H9 (cell line): ENCODE measurements at regions not wholly inside any gene's neighbourhood (a gene's known extent, or its start where the extent isn't known, plus 50 kb on each side); places are given as distances from the start of the nearest gene placed in this dataset.

ENCODE experiments used
- DNase-seq: peaks from one replicate; pipeline ENCODE4 v3.0.0-alpha.2; 2017
- H2AFZ ChIP-seq: one replicate; pipeline ENCODE4 v1.6.1; 2013; ENCODE audit warnings: mild to moderate bottlenecking, low read length, control low read depth, moderate library complexity
- H2AK5ac ChIP-seq: 2 replicates; pipeline ENCODE4 v1.6.1; 2013; ENCODE audit warnings: low read length, control low read depth, mixed read lengths; ENCODE audit not compliant: insufficient read length
- H2BK120ac ChIP-seq: one replicate; pipeline ENCODE4 v1.6.1; 2013; ENCODE audit warnings: low read depth, mild to moderate bottlenecking, low read length, control low read depth, inconsistent platforms; ENCODE audit not compliant: poor library complexity, severe bottlenecking
- H2BK12ac ChIP-seq: 2 replicates; pipeline ENCODE4 v1.6.1; 2013; ENCODE audit warnings: low read length, control low read depth, mixed read lengths, low read depth; ENCODE audit not compliant: insufficient read length
- H2BK15ac ChIP-seq: 2 replicates; pipeline ENCODE4 v1.6.1; 2013; ENCODE audit warnings: low read depth, low read length, control low read depth
- H2BK20ac ChIP-seq: one replicate; pipeline ENCODE4 v1.6.1; 2013; ENCODE audit warnings: low read depth, mild to moderate bottlenecking, low read length, control low read depth, inconsistent platforms; ENCODE audit not compliant: poor library complexity, severe bottlenecking
- H2BK5ac ChIP-seq: 2 replicates; pipeline ENCODE4 v1.6.1; 2013; ENCODE audit warnings: low read length, control low read depth, mixed read lengths; ENCODE audit not compliant: insufficient read length
- H3K14ac ChIP-seq: 2 replicates; pipeline ENCODE4 v1.6.1; 2013; ENCODE audit warnings: low read length, control low read depth; ENCODE audit not compliant: insufficient read depth
- H3K18ac ChIP-seq: 2 replicates; pipeline ENCODE4 v1.6.1; 2013; ENCODE audit warnings: low read depth, mild to moderate bottlenecking, mixed read lengths, low read length, control low read depth; ENCODE audit not compliant: insufficient read length
- H3K23ac ChIP-seq: 2 replicates; pipeline ENCODE4 v1.6.1; 2013; ENCODE audit warnings: low read length, control low read depth, mixed read lengths, low read depth; ENCODE audit not compliant: insufficient read length
- H3K23me2 ChIP-seq: 2 replicates; pipeline ENCODE4 v1.6.1; 2013; ENCODE audit warnings: low read depth, mild to moderate bottlenecking, mixed read lengths, low read length, control low read depth; ENCODE audit not compliant: insufficient read length, poor library complexity, severe bottlenecking
- H3K27ac ChIP-seq: 2 replicates; pipeline ENCODE4 v1.5.1; 2013; ENCODE audit warnings: low read length, control low read depth, mixed read lengths, low read depth; ENCODE audit not compliant: insufficient read length
- H3K27me3 ChIP-seq: 2 replicates; pipeline ENCODE4 v1.6.1; 2013; ENCODE audit warnings: low read length, control low read depth, inconsistent platforms; ENCODE audit not compliant: insufficient read depth
- H3K4ac ChIP-seq: 2 replicates; pipeline ENCODE4 v1.6.1; 2013; ENCODE audit warnings: low read depth, mild to moderate bottlenecking, control low read depth, inconsistent platforms, low read length, moderate library complexity
- H3K4me1 ChIP-seq: 2 replicates; pipeline ENCODE4 v1.6.1; 2013; ENCODE audit warnings: low read length, control low read depth, inconsistent platforms; ENCODE audit not compliant: insufficient read depth
- H3K4me2 ChIP-seq: 2 replicates; pipeline ENCODE4 v1.6.1; 2013; ENCODE audit warnings: low read length, control low read depth, mixed read lengths; ENCODE audit not compliant: insufficient read length, insufficient read depth
- H3K56ac ChIP-seq: 2 replicates; pipeline ENCODE4 v1.6.1; 2013; ENCODE audit warnings: low read depth, mild to moderate bottlenecking, mixed read lengths, low read length, control low read depth; ENCODE audit not compliant: insufficient read length
- H3K79me1 ChIP-seq: 2 replicates; pipeline ENCODE4 v1.6.1; 2013; ENCODE audit warnings: low read depth, mild to moderate bottlenecking, moderate library complexity, low read length, control low read depth, inconsistent platforms; ENCODE audit not compliant: insufficient read depth, poor library complexity, severe bottlenecking
- H3K79me2 ChIP-seq: 2 replicates; pipeline ENCODE4 v1.6.1; 2013; ENCODE audit warnings: low read length, control low read depth, inconsistent platforms; ENCODE audit not compliant: insufficient read depth
- H3K9ac ChIP-seq: 2 replicates; pipeline ENCODE4 v1.6.1; 2013; ENCODE audit warnings: low read length, control low read depth, mixed read lengths; ENCODE audit not compliant: insufficient read length; ENCODE audit errors: extremely low read depth
- H3K9me3 ChIP-seq: one replicate; pipeline ENCODE4 v1.6.1; 2013; ENCODE audit warnings: low read depth, low read length, inconsistent platforms; ENCODE audit not compliant: control insufficient read depth
- H3T11ph ChIP-seq: one replicate; pipeline ENCODE4 v1.6.1; 2013; ENCODE audit warnings: mild to moderate bottlenecking, low read length, control low read depth, inconsistent platforms
- H4K20me1 ChIP-seq: one replicate; pipeline ENCODE4 v1.6.1; 2013; ENCODE audit not compliant: control insufficient read depth, insufficient read length, insufficient read depth
- H4K5ac ChIP-seq: 2 replicates; pipeline ENCODE4 v1.6.1; 2013; ENCODE audit warnings: low read depth, mild to moderate bottlenecking, mixed read lengths, low read length, control low read depth; ENCODE audit not compliant: insufficient read length
- H4K8ac ChIP-seq: replicated peaks from 2 replicates; pipeline ENCODE4 v1.6.1; 2013; ENCODE audit warnings: low read length, control low read depth, mixed read lengths, low read depth; ENCODE audit not compliant: insufficient read length
- H4K91ac ChIP-seq: 2 replicates; pipeline ENCODE4 v1.6.1; 2013; ENCODE audit warnings: low read depth, mild to moderate bottlenecking, moderate library complexity, mixed read lengths, low read length, control low read depth; ENCODE audit not compliant: insufficient read length
- H3K27ac Mint-ChIP-seq, 3 experiments: 2 replicates in 2 of 3; 3 replicates in 1 of 3; pipeline ENCODE4 v1.8.0; 2020 to 2021; ENCODE audit warnings: mixed read lengths in 3 of 3, mild to moderate bottlenecking in 1 of 3, moderate library complexity in 1 of 3
- H3K27me3 Mint-ChIP-seq: 2 replicates; pipeline ENCODE4 v1.8.0; 2021; ENCODE audit warnings: low read depth, mild to moderate bottlenecking, moderate library complexity, mixed read lengths
- H3K36me3 Mint-ChIP-seq, 3 experiments: 2 replicates in 2 of 3; 3 replicates in 1 of 3; pipeline ENCODE4 v1.8.0; 2020 to 2021; ENCODE audit warnings: low read depth in 3 of 3, mixed read lengths in 3 of 3; ENCODE audit not compliant: insufficient read depth in 1 of 3
- H3K4me1 Mint-ChIP-seq, 2 experiments: 2 replicates each; pipeline ENCODE4 v1.8.0; 2020; ENCODE audit warnings: mixed read lengths in 2 of 2
- H3K4me3 Mint-ChIP-seq, 2 experiments: 2 replicates in 1 of 2; 3 replicates in 1 of 2; pipeline ENCODE4 v1.8.0; 2020 to 2021; ENCODE audit warnings: mild to moderate bottlenecking in 2 of 2, mixed read lengths in 2 of 2, moderate library complexity in 1 of 2
- H3K9me3 Mint-ChIP-seq, 2 experiments: 2 replicates in 1 of 2; 3 replicates in 1 of 2; pipeline ENCODE4 v1.8.0; 2020; ENCODE audit warnings: mild to moderate bottlenecking in 2 of 2, mixed read lengths in 2 of 2, moderate library complexity in 1 of 2
- CTCF ChIP-seq: fragments of 200-600 bp; sonication (generic); conservative IDR thresholded peaks from 3 replicates; pipeline ENCODE4 v1.8.0; 2021; ENCODE audit warnings: antibody characterized with exemption, mild to moderate bottlenecking
- WGBS: extraction: QIAGEN DNeasy Blood & Tissue Kit; methylation state at CpG from one replicate; pipeline ENCODE4 v1.1.7; 2013; ENCODE audit warnings: missing lambda C conversion rate, low lambda C conversion rate, mixed read lengths; ENCODE audit not compliant: insufficient read length; ENCODE audit errors: extremely low coverage; 5-methylcytosine and 5-hydroxymethylcytosine counted together

- Histone ChIP-seq H2AFZ (no peak overlapping the region), H4K20me1 (no peaks in the 10 kb centered on the region), H4K5ac (no peak overlapping the region), H2BK5ac (no peak overlapping the region), H3T11ph (no peak overlapping the region), H4K91ac (no peak overlapping the region), H3K4me2 (no peak overlapping the region), H3K79me2 (no peaks in the 10 kb centered on the region), H3K79me1 (no peaks in the 10 kb centered on the region), H3K27me3 (no peaks in the 10 kb centered on the region), H3K23ac (no peak overlapping the region), H2BK12ac (no peak overlapping the region), H2BK15ac (no peak overlapping the region), H3K18ac (no peak overlapping the region), H3K23me2 (no peaks in the 10 kb centered on the region), H2BK120ac (no peak overlapping the region), H4K8ac (no peak overlapping the region), H3K27ac (no peak overlapping the region), H3K9ac (no peak overlapping the region), H3K9me3 (no peaks in the 10 kb centered on the region), H2AK5ac (no peak overlapping the region), H3K14ac (no peak overlapping the region), H2BK20ac (no peak overlapping the region), H3K4me1 (no peaks in the 10 kb centered on the region), H3K56ac (no peak overlapping the region), H3K4ac (no peak overlapping the region)
- Mint-ChIP-seq H3K36me3 (peaks cover 2% of the 10 kb centered on the region in 3 experiments; a peak in 4 of 7 replicates), H3K9me3 (no peaks in the 10 kb centered on the region), H3K27ac (no peak overlapping the region), H3K4me3 (no peak overlapping the region), H3K4me1 (peaks cover 19 to 21% of the 10 kb centered on the region in 2 experiments), H3K27me3 (no peaks in the 10 kb centered on the region)
- DNase-seq, result no peak
- WGBS, result no CpG with 5 or more reads among the region's 1 CpG
- no peak for TF ChIP-seq CTCF
Observed at GRCh38 chr14:86084097-86084496, 554.2 kb downstream of the FLRT2 start.
